Aorta (tissue), 5 donors: ENCODE measurements at regions not wholly inside any gene's neighbourhood (a gene's known extent, or its start where the extent isn't known, plus 50 kb on each side); places are given as distances from the start of the nearest gene placed in this dataset.

Experiments used
- ATAC-seq: fragments of 200-7000 bp; cut with Tn5 transposase; one replicate; pipeline ENCODE4 v1.9.1; 2022; ENCODE audit warnings: moderate library complexity; ENCODE audit not compliant: low FRiP score
- DNase-seq, 2 donors: peaks; one replicate each; pipeline ENCODE4 v3.0.0-alpha.2; 2020
- H3K27ac ChIP-seq, 2 donors: one replicate each; pipeline ENCODE4 v1.5.1; 2013; ENCODE audit warnings: low read length in 2 of 2, mild to moderate bottlenecking in 2 of 2, moderate library complexity in 2 of 2, control low read depth in 1 of 2, inconsistent platforms in 1 of 2, low read depth in 1 of 2
- H3K27me3 ChIP-seq, 2 donors: one replicate each; pipeline ENCODE4 v1.6.1; 2013; ENCODE audit warnings: control low read depth in 1 of 2, low read length in 1 of 2, mild to moderate bottlenecking in 1 of 2, moderate library complexity in 1 of 2; ENCODE audit not compliant: insufficient read depth in 2 of 2, control insufficient read depth in 1 of 2
- H3K36me3 ChIP-seq, 2 donors: one replicate each; pipeline ENCODE4 v1.6.1; 2013; ENCODE audit warnings: control low read depth in 1 of 2, low read length in 1 of 2, mild to moderate bottlenecking in 1 of 2; ENCODE audit not compliant: insufficient read depth in 2 of 2, control insufficient read depth in 1 of 2
- H3K4me1 ChIP-seq, 2 donors: one replicate each; pipeline ENCODE4 v1.6.1; 2013; ENCODE audit warnings: low read length in 2 of 2, control low read depth in 1 of 2, mild to moderate bottlenecking in 1 of 2, moderate library complexity in 1 of 2; ENCODE audit not compliant: insufficient read depth in 2 of 2, control insufficient read depth in 1 of 2
- H3K4me3 ChIP-seq, 2 donors: one replicate each; pipeline ENCODE4 v1.5.1; 2013; ENCODE audit warnings: low read length in 2 of 2, control low read depth in 1 of 2, mild to moderate bottlenecking in 1 of 2
- H3K9me3 ChIP-seq: one replicate; pipeline ENCODE4 v1.6.1; 2013; ENCODE audit warnings: mild to moderate bottlenecking, low read length; ENCODE audit not compliant: control insufficient read depth
- WGBS, 2 donors: extraction: QIAGEN DNeasy Blood & Tissue Kit; methylation state at CpG; one replicate each; pipeline ENCODE4 v1.1.7; 2013; 5-methylcytosine and 5-hydroxymethylcytosine counted together
- intact Hi-C, 2 donors: fragments of 100-400 bp; cut with DNase I; formaldehyde crosslinking; loops; one replicate each; pipeline versions ENCODE4 v1.14.2 to v1.15.0; 2022
- donor health status: healthy with polysubstance abuse.
- donor health status: Bipolar disorder and iron deficiency.
- donor health status: DM: no; HTN: no; CAD: no.
- donor health status: DM: no; HTN: no; CAD: no.
- donor health status: DM: yes; HTN: yes; CAD: no.

DNA sequence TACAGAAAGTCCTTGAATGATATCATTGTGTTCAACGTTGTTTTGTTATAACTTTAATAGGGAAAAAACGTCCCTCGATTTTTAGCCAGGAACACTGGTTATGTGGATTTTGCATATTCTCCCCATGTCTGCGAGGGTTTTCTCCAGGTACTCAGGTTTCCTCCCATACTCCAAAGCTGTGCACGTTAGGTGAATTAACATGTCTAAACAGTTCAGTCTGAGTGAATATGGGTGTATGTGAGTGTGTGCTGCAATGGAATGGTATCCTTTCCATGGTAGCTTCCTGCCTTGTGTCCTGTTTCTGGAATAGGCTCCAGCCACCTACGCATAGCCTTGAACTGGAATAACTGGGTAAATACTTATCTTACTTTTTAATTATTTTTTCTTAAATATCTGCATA, 810.8 kb upstream of the ATXN7L3B start:
- intact Hi-C loops = no loop called here

DNA sequence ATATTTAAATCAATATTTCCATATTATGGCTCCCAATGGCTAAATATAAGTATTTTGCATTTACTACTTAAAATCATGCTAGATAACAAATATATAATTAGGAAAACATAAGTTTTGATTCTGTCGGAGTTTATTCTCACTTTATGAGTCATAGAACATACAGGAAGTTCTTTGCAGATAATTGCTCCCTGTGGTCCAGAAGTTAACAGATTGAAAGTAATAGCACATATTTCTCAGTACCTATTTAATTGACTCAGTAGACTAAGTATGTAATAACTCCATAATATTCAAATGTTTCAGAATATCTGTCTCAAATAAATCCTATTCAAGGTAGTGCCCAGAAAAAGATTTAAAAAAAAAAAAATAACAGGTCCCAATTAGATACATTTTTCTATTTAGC, 806.0 kb upstream of the ATXN7L3B start:
- DNase-seq = no peak
- Histone ChIP-seq H3K4me1 (no peaks in the 10 kb centered on the region), H3K4me3 (no peak overlapping the region), H3K36me3 (no peaks in the 10 kb centered on the region), H3K9me3 (no peaks in the 10 kb centered on the region), H3K27me3 (no peaks in the 10 kb centered on the region), H3K27ac (no peak overlapping the region)
- ATAC-seq = no peak
- intact Hi-C loops = no loop called here
- WGBS, 2 donors = 22 to 41% methylated on average over 1 of the region's 1 CpG

More for the DNA sequence above, 810.8 kb upstream of the ATXN7L3B start:
- Histone ChIP-seq H3K27me3 (no peaks in the 10 kb centered on the region), H3K27ac (no peak overlapping the region), H3K4me1 (no peaks in the 10 kb centered on the region), H3K9me3 (no peaks in the 10 kb centered on the region), H3K36me3 (no peaks in the 10 kb centered on the region), H3K4me3 (no peak overlapping the region)
- WGBS, 2 donors = 56 to 65% methylated on average over 6 of the region's 6 CpGs
- DNase-seq (no peak), ATAC-seq (no peak)

DNA sequence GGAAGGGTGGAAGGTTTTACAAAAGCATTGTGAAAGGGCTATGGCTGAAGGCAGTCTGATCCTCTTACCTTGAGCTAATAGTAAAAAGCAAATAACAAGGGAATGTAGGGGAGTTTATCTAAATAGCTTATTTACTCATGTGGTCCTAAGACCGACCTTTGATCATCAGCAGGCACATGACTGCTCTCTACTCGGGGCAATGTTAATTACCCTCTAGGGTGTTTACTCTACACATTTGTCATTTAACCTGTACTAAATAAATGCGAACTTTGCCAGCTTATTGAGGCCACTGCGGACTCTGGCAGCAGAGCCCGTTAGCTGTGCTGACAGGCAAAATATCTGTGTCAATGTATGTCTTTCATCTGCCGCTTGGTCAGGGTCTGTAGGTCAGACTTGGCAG, 768.3 kb upstream of the ATXN7L3B start:
- no peaks in the 10 kb centered on the region for H3K36me3 ChIP-seq
- no peak for ATAC-seq
- H3K27me3 ChIP-seq = no peaks in the 10 kb centered on the region
- 11 to 32% methylated on average over 6 of the region's 6 CpGs for WGBS, 2 donors
- intact Hi-C loops = no loop called here
- no peak for DNase-seq
- no peaks in the 10 kb centered on the region for H3K4me1 ChIP-seq
- peaks cover 2% of the 10 kb centered on the region for H3K9me3 ChIP-seq
- no peak overlapping the region for H3K4me3 ChIP-seq
- no peak overlapping the region for H3K27ac ChIP-seq

DNA sequence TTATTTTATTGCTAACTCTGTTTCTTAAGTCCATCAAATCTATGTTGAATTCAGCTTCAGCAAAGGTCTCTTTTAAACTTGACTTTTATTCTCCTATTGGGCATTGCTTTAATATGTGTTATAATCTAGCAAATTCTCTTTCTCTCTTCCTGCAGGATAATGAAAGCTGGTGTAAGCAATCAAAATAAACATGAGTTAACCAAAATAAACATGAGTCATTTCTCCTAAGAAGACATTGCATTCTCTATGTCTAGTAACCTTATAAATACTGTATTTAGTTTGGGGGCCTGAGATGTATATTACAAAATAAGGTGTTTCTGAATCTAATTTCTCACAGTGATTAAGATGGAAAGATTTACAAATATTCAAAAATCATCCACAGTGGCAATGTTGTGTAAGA, 739.1 kb upstream of the ATXN7L3B start:
- no peak overlapping the region for H3K27ac ChIP-seq

DNA sequence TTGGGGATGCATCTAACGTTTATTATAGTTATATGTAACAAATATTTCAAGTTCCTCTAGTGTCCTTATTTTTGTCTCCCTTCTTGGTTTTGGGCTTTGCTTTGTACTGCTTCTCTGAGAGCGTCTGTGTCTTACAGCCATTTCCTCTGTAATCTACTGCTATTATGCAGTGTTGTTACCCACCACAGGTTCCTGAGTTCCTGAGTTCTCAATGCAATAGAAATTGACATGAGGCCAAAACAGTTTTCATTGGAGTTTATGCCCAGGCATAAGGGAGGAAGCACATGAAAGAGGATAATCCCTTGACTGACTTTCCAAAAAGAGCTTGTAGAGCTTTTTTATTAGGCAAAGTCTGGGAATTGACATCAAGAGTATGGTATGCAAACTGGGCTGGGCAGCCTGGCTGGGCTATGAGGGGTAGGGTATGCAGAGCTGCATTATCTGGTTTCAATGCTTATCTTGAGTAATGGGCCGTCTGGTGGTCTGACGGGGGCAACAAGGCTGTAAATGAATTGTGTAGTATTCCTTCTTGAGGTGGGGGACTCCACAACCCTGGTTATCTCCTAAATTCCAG, 722.5 kb upstream of the ATXN7L3B start:
- Histone ChIP-seq H3K27ac (no peak overlapping the region), H3K4me3 (no peak overlapping the region), H3K4me1 (no peaks in the 10 kb centered on the region), H3K9me3 (no peaks in the 10 kb centered on the region), H3K27me3 (no peaks in the 10 kb centered on the region), H3K36me3 (no peaks in the 10 kb centered on the region)
- ATAC-seq (no peak), DNase-seq (no peak)
- WGBS, 2 donors = 36 to 40% methylated on average over 4 of the region's 4 CpGs
- intact Hi-C loops = no loop called here

More for the DNA sequence above, 739.1 kb upstream of the ATXN7L3B start:
- Histone ChIP-seq H3K9me3 (peaks cover 4% of the 10 kb centered on the region), H3K4me3 (no peak overlapping the region), H3K4me1 (no peaks in the 10 kb centered on the region), H3K36me3 (no peaks in the 10 kb centered on the region), H3K27me3 (no peaks in the 10 kb centered on the region)
- no peak for ATAC-seq
- intact Hi-C loops = no loop called here
- DNase-seq = no peak

DNA sequence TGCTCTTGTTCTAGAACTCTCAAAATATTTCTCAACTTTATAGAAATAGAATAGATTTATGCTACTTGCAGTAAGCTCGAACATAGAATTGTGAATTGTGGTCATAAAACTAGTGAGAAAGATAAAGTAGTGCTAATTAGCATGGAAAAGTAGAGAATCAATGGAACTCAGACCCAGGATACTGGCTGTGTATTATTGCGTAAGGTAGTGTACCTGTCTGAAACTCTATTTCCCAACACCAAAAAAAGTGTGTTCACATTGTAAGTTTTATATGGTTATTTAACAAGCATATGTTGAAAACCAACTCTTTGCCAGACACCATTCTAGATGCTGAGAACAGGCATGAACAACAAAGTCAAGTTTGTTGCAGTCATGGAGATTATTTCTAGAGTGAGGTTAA, 720.5 kb upstream of the ATXN7L3B start:
- WGBS, 2 donors = 78 to 86% methylated on average over 2 of the region's 2 CpGs
- no peaks in the 10 kb centered on the region for H3K9me3 ChIP-seq
- ATAC-seq (no peak), DNase-seq (no peak)
- H3K4me1 ChIP-seq = no peaks in the 10 kb centered on the region
- no peaks in the 10 kb centered on the region for H3K36me3 ChIP-seq
- H3K27ac ChIP-seq = no peak overlapping the region
- H3K27me3 ChIP-seq = no peaks in the 10 kb centered on the region
- no peak overlapping the region for H3K4me3 ChIP-seq
- intact Hi-C loops = no loop called here

DNA sequence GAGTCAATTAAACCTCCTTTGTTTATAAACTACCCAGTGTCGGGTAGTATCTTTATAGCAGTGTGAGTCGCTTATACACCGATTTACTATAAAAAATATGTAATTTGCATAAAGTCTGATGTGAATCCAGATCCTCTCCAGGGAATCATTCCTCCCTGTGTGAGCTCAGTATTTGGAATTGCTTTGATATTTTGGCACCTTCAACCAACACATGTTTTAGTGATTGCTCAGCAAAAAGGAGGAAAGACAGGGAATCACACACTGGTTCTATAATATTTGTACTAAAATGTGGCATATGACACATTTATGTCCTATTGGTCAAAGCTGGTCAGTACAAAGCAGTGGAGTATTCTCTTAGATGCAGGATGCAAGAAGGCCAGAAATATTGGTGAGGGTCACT, 703.9 kb upstream of the ATXN7L3B start:
- intact Hi-C loops = no loop called here
- H3K4me3 ChIP-seq = no peak overlapping the region
- 72 to 74% methylated on average over 3 of the region's 3 CpGs for WGBS, 2 donors
- H3K27ac ChIP-seq = no peak overlapping the region
- H3K36me3 ChIP-seq = no peaks in the 10 kb centered on the region
- no peaks in the 10 kb centered on the region for H3K4me1 ChIP-seq
- no peak for ATAC-seq
- H3K9me3 ChIP-seq = no peaks in the 10 kb centered on the region
- H3K27me3 ChIP-seq = no peaks in the 10 kb centered on the region
- no peak for DNase-seq

DNA sequence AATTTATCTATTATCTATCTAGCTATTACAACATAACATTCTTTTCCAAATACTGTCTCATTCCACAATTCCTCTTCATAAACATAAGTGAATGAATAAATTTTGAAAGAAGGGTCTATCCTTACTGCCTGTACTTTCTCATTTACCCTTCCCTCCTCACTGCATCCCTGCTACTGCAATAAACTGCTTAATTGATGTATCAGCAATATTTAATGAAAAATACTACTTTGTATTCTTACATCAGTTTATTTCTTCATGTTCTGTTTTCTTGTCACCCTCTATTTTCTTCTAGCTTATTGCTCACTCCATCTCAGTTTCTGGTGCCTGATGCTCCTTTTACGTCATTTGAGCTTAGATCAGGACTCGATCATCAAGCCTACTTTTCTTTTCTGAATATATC, 695.7 kb upstream of the ATXN7L3B start:
- DNase-seq (no peak), ATAC-seq (no peak)
- intact Hi-C loops = no loop called here
- Histone ChIP-seq H3K27me3 (no peaks in the 10 kb centered on the region), H3K27ac (no peak overlapping the region), H3K36me3 (no peaks in the 10 kb centered on the region), H3K4me3 (no peak overlapping the region), H3K9me3 (no peaks in the 10 kb centered on the region), H3K4me1 (no peaks in the 10 kb centered on the region)
- 89 to 91% methylated on average over 2 of the region's 2 CpGs for WGBS, 2 donors

DNA sequence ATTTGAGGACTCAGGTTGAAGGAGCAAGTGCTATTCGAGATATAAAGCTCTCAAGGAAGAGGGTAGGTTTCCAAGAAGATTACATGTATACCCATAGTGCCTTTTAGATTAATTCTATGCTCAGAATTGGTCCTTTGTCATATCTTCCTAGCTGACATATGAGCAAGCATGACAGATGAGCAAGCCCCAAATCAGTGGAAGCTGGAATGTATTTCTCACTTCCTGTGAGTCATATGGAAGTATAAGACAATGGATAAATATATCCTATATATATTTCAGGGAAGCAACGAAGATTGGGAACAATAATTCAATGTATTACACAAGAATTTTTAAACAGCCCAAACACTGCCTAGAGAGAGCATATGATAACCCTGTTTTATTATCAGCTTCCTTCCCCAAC, 674.1 kb upstream of the ATXN7L3B start:
- intact Hi-C loops = no loop called here
- no peak overlapping the region for H3K4me3 ChIP-seq
- 44 to 47% methylated on average over 2 of the region's 2 CpGs for WGBS, 2 donors
- H3K27ac ChIP-seq = no peak overlapping the region
- DNase-seq (no peak), ATAC-seq (no peak)
- no peaks in the 10 kb centered on the region for H3K36me3 ChIP-seq
- H3K4me1 ChIP-seq = no peaks in the 10 kb centered on the region
- H3K27me3 ChIP-seq = no peaks in the 10 kb centered on the region
- no peaks in the 10 kb centered on the region for H3K9me3 ChIP-seq
